K562 (cell line): ENCODE measurements at regions not wholly inside any gene's neighbourhood (a gene's known extent, or its start where the extent isn't known, plus 50 kb on each side); places are given as distances from the start of the nearest gene placed in this dataset.
A peak's percentile ranks its signal among the peaks of the same experiment; 100 is the strongest.

Experiments
- ADNP ChIP-seq: fragments of 200-800 bp; sonication (Bioruptor generic); IDR thresholded peaks from 2 replicates; pipeline ENCODE4 v1.6.1; 2016; ENCODE audit warnings: missing genetic modification characterization, missing compliant biosample characterization
- DLX4 ChIP-seq: fragments of 250-450 bp; sonication (Bioruptor Pico); IDR thresholded peaks from 2 replicates; pipeline ENCODE4 v1.6.1; 2021; ENCODE audit warnings: mild to moderate bottlenecking
- EGR1 ChIP-seq: fragments of 450-650 bp; conservative IDR thresholded peaks from 2 replicates; pipeline ENCODE4 v1.6.1; 2017; ENCODE audit warnings: mild to moderate bottlenecking
- ESRRB ChIP-seq: fragments of 250-450 bp; sonication (Bioruptor Pico); IDR thresholded peaks from 2 replicates; pipeline ENCODE4 v1.5.0; 2020; ENCODE audit warnings: mild to moderate bottlenecking, moderate library complexity, borderline replicate concordance
- KAT8 ChIP-seq: fragments of 450-650 bp; IDR thresholded peaks from 2 replicates; pipeline ENCODE4 v1.6.1; 2016; ENCODE audit warnings: low read depth, mild to moderate bottlenecking
- KLF1 ChIP-seq: fragments of 450-650 bp; IDR thresholded peaks from 2 replicates; pipeline ENCODE4 v1.6.1; 2016; ENCODE audit warnings: missing genetic modification characterization, missing compliant biosample characterization
- LARP7 ChIP-seq: fragments of 450-650 bp; IDR thresholded peaks from 2 replicates; pipeline ENCODE4 v1.6.1; 2016
- NFIX ChIP-seq: fragments of 250-450 bp; sonication (Bioruptor Pico); IDR thresholded peaks from 2 replicates; pipeline ENCODE4 v1.4.0; 2020; ENCODE audit warnings: low read depth, mild to moderate bottlenecking, moderate library complexity
- PHF20 ChIP-seq: fragments of 450-650 bp; IDR thresholded peaks from 2 replicates; pipeline ENCODE4 v1.6.1; 2018; ENCODE audit not compliant: partially characterized antibody
- POLR2G ChIP-seq: fragments of 200-400 bp; formaldehyde crosslinking; IDR thresholded peaks from 2 replicates; pipeline ENCODE4 v1.6.1; 2017; ENCODE audit warnings: low read depth, mild to moderate bottlenecking, antibody characterized with exemption, low read length, moderate library complexity
- PURB ChIP-seq: sonication (generic); formaldehyde crosslinking; IDR thresholded peaks from 2 replicates; pipeline ENCODE4 v1.9.0; 2021; ENCODE audit warnings: low read depth, mild to moderate bottlenecking, missing genetic modification reagents
- RAD21 ChIP-seq, 2 experiments: fragments of 250-450 bp in 1 of 2; fragments of 450-650 bp in 1 of 2; sonication (Bioruptor Pico) in 1 of 2; formaldehyde crosslinking in 1 of 2; IDR thresholded peaks in 1 of 2; conservative IDR thresholded peaks in 1 of 2; 2 replicates each; pipeline versions ENCODE4 v1.4.0 to v1.8.0; 2020 to 2022; ENCODE audit warnings: mild to moderate bottlenecking in 2 of 2, moderate library complexity in 1 of 2
- RBFOX2 ChIP-seq: fragments of 200-400 bp; formaldehyde crosslinking; IDR thresholded peaks from 2 replicates; pipeline ENCODE4 v1.6.1; 2017; ENCODE audit warnings: low read depth, mild to moderate bottlenecking, low read length, moderate library complexity
- SIN3B ChIP-seq: fragments of 450-650 bp; IDR thresholded peaks from 2 replicates; pipeline ENCODE4 v1.6.1; 2017; ENCODE audit warnings: low read depth, mild to moderate bottlenecking, moderate library complexity
- SMARCB1 ChIP-seq: IDR thresholded peaks from 2 replicates; pipeline ENCODE4 v1.6.1; 2011; ENCODE audit warnings: improper control_type of control experiment, low read depth; ENCODE audit not compliant: insufficient read length
- TF ChIP-seq, protein P1 (sequence below): sonication (generic); formaldehyde crosslinking; IDR thresholded peaks from 2 replicates; pipeline ENCODE4 v1.8.0; 2022; ENCODE audit warnings: mild to moderate bottlenecking, missing genetic modification reagents
- TF ChIP-seq, protein P2 (sequence below): sonication (generic); formaldehyde crosslinking; IDR thresholded peaks from 2 replicates; pipeline ENCODE4 v1.8.1; 2023; ENCODE audit warnings: missing genetic modification reagents, mild to moderate bottlenecking, borderline replicate concordance

GRCh38 chr6:26156105-26156849 lies 69.0 kb downstream of the HFE start (continued):
- TF ChIP-seq, protein P1, sequence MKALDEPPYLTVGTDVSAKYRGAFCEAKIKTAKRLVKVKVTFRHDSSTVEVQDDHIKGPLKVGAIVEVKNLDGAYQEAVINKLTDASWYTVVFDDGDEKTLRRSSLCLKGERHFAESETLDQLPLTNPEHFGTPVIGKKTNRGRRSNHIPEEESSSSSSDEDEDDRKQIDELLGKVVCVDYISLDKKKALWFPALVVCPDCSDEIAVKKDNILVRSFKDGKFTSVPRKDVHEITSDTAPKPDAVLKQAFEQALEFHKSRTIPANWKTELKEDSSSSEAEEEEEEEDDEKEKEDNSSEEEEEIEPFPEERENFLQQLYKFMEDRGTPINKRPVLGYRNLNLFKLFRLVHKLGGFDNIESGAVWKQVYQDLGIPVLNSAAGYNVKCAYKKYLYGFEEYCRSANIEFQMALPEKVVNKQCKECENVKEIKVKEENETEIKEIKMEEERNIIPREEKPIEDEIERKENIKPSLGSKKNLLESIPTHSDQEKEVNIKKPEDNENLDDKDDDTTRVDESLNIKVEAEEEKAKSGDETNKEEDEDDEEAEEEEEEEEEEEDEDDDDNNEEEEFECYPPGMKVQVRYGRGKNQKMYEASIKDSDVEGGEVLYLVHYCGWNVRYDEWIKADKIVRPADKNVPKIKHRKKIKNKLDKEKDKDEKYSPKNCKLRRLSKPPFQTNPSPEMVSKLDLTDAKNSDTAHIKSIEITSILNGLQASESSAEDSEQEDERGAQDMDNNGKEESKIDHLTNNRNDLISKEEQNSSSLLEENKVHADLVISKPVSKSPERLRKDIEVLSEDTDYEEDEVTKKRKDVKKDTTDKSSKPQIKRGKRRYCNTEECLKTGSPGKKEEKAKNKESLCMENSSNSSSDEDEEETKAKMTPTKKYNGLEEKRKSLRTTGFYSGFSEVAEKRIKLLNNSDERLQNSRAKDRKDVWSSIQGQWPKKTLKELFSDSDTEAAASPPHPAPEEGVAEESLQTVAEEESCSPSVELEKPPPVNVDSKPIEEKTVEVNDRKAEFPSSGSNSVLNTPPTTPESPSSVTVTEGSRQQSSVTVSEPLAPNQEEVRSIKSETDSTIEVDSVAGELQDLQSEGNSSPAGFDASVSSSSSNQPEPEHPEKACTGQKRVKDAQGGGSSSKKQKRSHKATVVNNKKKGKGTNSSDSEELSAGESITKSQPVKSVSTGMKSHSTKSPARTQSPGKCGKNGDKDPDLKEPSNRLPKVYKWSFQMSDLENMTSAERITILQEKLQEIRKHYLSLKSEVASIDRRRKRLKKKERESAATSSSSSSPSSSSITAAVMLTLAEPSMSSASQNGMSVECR (CRISPR knock-in tag): peak; percentile 95
- TF ChIP-seq SMARCB1 (no peak), SIN3B (peak; percentile 17; the same call in 1 of the 2 replicates), PURB (no peak), RAD21 (CRISPR knock-in tag; conservative IDR thresholded peaks at IDR 0.05 in 1 of 2, IDR thresholded peaks at IDR 0.05 in 1 of 2) (0 out of 4 replicates have a peak, but pooled peaks of 1 of the 2 experiments have one; percentile 21), POLR2G (peak; percentile 98), ADNP (tag) (no peak), KLF1 (peak; percentile 71), NFIX (CRISPR knock-in tag) (no peak), DLX4 (no peak), RBFOX2 (peak; percentile 99), ESRRB (CRISPR knock-in tag) (no peak), LARP7 (0 out of 2 replicates have a peak, but pooled peaks have one; percentile 62), EGR1 (no peak), PHF20 (peak; percentile 59), KAT8 (no peak)
- TF ChIP-seq, protein P2, sequence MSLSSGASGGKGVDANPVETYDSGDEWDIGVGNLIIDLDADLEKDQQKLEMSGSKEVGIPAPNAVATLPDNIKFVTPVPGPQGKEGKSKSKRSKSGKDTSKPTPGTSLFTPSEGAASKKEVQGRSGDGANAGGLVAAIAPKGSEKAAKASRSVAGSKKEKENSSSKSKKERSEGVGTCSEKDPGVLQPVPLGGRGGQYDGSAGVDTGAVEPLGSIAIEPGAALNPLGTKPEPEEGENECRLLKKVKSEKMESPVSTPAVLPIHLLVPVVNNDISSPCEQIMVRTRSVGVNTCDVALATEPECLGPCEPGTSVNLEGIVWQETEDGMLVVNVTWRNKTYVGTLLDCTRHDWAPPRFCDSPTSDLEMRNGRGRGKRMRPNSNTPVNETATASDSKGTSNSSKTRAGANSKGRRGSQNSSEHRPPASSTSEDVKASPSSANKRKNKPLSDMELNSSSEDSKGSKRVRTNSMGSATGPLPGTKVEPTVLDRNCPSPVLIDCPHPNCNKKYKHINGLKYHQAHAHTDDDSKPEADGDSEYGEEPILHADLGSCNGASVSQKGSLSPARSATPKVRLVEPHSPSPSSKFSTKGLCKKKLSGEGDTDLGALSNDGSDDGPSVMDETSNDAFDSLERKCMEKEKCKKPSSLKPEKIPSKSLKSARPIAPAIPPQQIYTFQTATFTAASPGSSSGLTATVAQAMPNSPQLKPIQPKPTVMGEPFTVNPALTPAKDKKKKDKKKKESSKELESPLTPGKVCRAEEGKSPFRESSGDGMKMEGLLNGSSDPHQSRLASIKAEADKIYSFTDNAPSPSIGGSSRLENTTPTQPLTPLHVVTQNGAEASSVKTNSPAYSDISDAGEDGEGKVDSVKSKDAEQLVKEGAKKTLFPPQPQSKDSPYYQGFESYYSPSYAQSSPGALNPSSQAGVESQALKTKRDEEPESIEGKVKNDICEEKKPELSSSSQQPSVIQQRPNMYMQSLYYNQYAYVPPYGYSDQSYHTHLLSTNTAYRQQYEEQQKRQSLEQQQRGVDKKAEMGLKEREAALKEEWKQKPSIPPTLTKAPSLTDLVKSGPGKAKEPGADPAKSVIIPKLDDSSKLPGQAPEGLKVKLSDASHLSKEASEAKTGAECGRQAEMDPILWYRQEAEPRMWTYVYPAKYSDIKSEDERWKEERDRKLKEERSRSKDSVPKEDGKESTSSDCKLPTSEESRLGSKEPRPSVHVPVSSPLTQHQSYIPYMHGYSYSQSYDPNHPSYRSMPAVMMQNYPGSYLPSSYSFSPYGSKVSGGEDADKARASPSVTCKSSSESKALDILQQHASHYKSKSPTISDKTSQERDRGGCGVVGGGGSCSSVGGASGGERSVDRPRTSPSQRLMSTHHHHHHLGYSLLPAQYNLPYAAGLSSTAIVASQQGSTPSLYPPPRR: no peak
